LNCaP clone FGC (cell line): ENCODE measurements at regions not wholly inside any gene's neighbourhood (a gene's known extent, or its start where the extent isn't known, plus 50 kb on each side); places are given as distances from the start of the nearest gene placed in this dataset.

Experiments
- DNase-seq: peaks from one replicate; pipeline ENCODE4 v3.0.0-alpha.2; 2011; ENCODE audit warnings: low read depth
- H3K4me3 ChIP-seq: 2 replicates; pipeline ENCODE4 v1.5.1; 2011; ENCODE audit warnings: mild to moderate bottlenecking, low read depth, low read length, control low read depth
- CTCF ChIP-seq: IDR thresholded peaks from 2 replicates; pipeline ENCODE4 v1.5.1; 2012; ENCODE audit warnings: mild to moderate bottlenecking; ENCODE audit not compliant: control insufficient read depth, insufficient read depth; ENCODE audit errors: extremely low read depth

DNA sequence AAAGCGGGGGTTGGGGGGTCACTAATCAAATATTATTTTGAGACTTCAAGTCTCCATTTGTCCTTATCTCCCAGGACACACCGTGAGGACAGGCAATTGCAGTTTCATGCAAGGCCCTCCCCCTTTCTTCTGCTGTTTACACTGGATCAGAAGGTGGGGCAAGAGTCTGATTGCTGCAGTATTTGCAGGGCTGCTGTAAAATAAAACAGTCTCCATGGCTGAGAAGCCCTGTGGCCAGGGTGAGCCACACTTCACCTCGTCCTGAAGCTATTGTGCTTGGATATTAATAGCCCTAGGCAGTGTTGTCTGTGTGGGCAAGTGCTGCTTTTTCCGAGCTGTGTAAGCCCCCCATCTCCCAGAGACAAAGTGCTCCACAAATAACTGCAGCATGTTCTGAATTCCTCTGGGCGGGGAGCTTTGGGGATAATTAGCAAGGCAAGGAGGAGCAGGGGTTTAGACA, 187.4 kb upstream of the NTF3 start:
- no peak for DNase-seq
- TF ChIP-seq CTCF: no peak
- no peak overlapping the region for H3K4me3 ChIP-seq

GRCh38 chr12:5246196-5246595, 185.7 kb upstream of the NTF3 start:
- H3K4me3 ChIP-seq: no peak overlapping the region
- DNase-seq: no peak
- TF ChIP-seq CTCF: no peak

- no peak for TF ChIP-seq CTCF
- H3K4me3 ChIP-seq: no peak overlapping the region
- DNase-seq: no peak
Observed at GRCh38 chr12:5247144-5247543, 184.8 kb upstream of the NTF3 start.

- DNase-seq: no peak
- no peak for TF ChIP-seq CTCF
- no peak overlapping the region for H3K4me3 ChIP-seq
Observed at GRCh38 chr12:5248230-5248629, 183.7 kb upstream of the NTF3 start.

GRCh38 chr12:5248999-5249526, 182.8 kb upstream of the NTF3 start:
- DNase-seq: no peak
- TF ChIP-seq CTCF: no peak
- no peak overlapping the region for H3K4me3 ChIP-seq

DNA sequence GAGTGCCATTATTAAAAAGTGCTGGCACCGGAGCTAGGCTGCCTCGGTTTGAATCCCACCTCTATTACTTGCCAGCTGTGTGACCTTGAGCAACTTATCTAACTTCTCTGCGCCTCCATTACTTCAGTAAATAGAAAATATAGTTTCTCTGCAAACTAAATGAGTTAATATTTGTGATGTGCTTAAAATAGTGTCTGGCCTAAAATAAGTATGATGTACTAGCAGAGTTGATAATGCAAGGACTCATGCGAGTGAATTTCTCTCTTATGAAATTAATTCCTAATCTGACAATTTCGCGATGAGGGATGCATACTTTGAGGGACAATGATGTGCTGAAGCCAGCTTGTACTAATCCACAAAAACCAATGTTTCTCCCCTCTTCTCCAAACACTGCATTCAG, 180.8 kb upstream of the NTF3 start:
- no peak overlapping the region for H3K4me3 ChIP-seq
- DNase-seq: no peak
- TF ChIP-seq CTCF: no peak

GRCh38 chr12:5251786-5252185, 180.1 kb upstream of the NTF3 start:
- DNase-seq: no peak
- TF ChIP-seq CTCF: no peak
- no peak overlapping the region for H3K4me3 ChIP-seq
